Activated CD8-positive, alpha-beta T cell treated with anti-CD3 and anti-CD28 coated beads, Interleukin-2, amount 10 ng/mL, durations not matched to agents 7 days and 5 days (primary cell): ENCODE measurements at regions not wholly inside any gene's neighbourhood (a gene's known extent, or its start where the extent isn't known, plus 50 kb on each side); places are given as distances from the start of the nearest gene placed in this dataset.

Experiments
- ATAC-seq: fragments of 150-1000 bp; cut with Tn5 transposase; one replicate; pipeline ENCODE4 v1.10.0; 2021; ENCODE audit warnings: moderate library complexity
- CTCF ChIA-PET: fragments of 350-600 bp; sonication (Branson Sonifier 250); formaldehyde crosslinking; loops from one replicate; lab custom pipeline; 2021; ENCODE audit warnings: antibody characterized with exemption; lab: Charles Lee
- POLR2A ChIA-PET: fragments of 350-600 bp; sonication (Branson Sonifier 250); formaldehyde crosslinking; loops from one replicate; lab custom pipeline; 2021; ENCODE audit warnings: antibody characterized with exemption; lab: Charles Lee
- DNase-seq: peaks from one replicate; pipeline ENCODE4 v3.0.0-alpha.2; 2020
- H3K27ac Mint-ChIP-seq: one replicate; pipeline ENCODE4 v1.8.0; 2021; ENCODE audit warnings: mild to moderate bottlenecking, mixed read lengths
- H3K27me3 Mint-ChIP-seq: one replicate; pipeline ENCODE4 v1.8.0; 2021; ENCODE audit warnings: low read depth, mixed read lengths
- H3K36me3 Mint-ChIP-seq: one replicate; pipeline ENCODE4 v1.8.0; 2021; ENCODE audit warnings: low read depth, mixed read lengths
- H3K4me1 Mint-ChIP-seq: one replicate; pipeline ENCODE4 v1.8.0; 2021; ENCODE audit warnings: low read depth, mixed read lengths
- H3K4me3 Mint-ChIP-seq: one replicate; pipeline ENCODE4 v1.8.0; 2021; ENCODE audit warnings: mild to moderate bottlenecking, mixed read lengths
- H3K9me3 Mint-ChIP-seq: one replicate; pipeline ENCODE4 v1.8.0; 2022; ENCODE audit warnings: mixed read lengths; ENCODE audit not compliant: insufficient read depth

DNA sequence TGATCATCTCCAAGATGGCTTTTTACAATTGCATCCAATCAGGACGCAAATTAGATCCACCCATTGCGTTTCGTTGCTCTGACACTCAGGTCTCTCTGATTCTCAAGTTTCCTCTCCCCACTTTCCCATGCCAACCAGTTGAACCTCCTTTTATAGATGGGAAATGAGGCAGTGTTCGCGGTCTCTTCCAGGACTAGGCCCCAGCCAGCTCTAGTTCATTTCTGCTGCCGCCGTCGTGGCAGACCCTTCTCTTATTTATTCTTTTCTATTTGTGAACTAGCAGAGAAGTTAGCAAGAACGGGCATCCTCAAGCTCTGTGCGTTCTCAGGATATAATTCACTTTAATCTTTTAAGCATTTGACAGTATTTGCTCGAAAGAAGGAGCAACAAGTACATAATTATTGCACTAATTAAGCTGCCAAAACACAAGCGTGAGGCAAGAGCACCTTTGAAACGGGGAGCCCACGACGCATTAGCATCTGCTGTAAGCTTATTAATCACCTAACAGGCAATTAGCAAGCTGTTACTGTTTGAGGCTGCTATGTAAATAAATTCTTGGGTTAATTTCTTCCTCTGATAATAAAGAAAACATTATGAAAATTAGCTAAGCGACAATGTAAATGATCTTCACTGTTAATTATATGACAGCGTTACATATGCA is 246.4 kb upstream of the TLE3 start:
- ChIA-PET CTCF (no interaction called here), POLR2A (no interaction called here)
- ATAC-seq: no peak
- no peak for DNase-seq
- H3K9me3 Mint-ChIP-seq: no peaks in the 10 kb centered on the region
- H3K4me1 Mint-ChIP-seq: peaks cover 5% of the 10 kb centered on the region
- no peaks in the 10 kb centered on the region for H3K36me3 Mint-ChIP-seq
- H3K27me3 Mint-ChIP-seq: peaks cover 17% of the 10 kb centered on the region
- no peak overlapping the region for H3K27ac Mint-ChIP-seq
- no peak overlapping the region for H3K4me3 Mint-ChIP-seq

DNA sequence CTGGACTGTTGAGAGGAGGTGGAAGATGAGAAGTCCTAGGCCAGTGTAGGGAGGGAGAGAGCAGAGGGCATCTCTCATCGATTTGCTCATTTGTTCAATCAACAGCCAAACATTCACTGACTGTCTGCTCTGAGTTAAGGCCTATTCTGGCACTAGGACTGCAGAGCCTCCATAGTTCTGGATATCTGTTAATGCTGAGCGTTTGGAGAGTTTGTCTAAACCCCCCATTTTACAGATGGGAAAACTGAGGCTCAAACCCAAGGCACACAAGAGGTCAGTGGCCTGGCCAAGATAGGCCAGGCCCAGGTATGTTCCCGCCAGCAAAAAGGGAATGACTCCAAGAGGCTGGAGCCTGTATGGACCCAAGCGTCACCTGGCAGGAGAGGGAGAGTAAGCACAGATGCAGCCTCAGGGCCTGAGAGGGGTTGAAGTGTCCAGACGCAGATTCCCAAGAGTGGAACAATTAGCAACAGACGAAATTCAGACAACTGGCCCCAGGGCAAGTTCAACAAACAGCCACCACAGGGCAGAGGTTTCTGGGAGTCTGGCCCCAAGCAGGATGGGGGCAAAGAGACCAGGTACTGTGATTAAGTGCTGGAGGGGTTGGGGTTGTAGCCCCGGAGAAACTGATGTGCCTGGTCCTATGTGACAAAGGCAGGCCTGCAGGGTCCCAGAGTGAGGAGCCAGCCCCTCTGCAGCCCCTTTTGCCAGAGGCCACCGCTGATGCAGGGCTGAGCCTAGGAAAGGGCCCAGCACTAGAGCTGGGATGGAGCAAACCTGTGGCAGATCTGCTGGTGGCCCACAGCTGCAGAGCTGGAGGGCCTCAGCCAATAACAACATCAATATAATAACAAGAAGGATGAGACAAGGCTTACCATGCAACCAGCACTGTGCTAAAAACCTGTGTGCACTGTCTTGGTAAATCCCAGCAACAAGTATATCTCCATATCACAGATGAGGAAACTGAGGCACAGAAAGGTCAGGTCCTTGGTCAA is 245.1 kb upstream of the TLE3 start:
- ATAC-seq: no peak
- H3K36me3 Mint-ChIP-seq: no peaks in the 10 kb centered on the region
- H3K4me1 Mint-ChIP-seq: no peaks in the 10 kb centered on the region
- H3K27me3 Mint-ChIP-seq: peaks cover 8% of the 10 kb centered on the region
- CTCF ChIA-PET: no interaction called here
- H3K4me3 Mint-ChIP-seq: no peak overlapping the region
- POLR2A ChIA-PET: no interaction called here
- no peak overlapping the region for H3K27ac Mint-ChIP-seq
- H3K9me3 Mint-ChIP-seq: no peaks in the 10 kb centered on the region
- no peak for DNase-seq

DNA sequence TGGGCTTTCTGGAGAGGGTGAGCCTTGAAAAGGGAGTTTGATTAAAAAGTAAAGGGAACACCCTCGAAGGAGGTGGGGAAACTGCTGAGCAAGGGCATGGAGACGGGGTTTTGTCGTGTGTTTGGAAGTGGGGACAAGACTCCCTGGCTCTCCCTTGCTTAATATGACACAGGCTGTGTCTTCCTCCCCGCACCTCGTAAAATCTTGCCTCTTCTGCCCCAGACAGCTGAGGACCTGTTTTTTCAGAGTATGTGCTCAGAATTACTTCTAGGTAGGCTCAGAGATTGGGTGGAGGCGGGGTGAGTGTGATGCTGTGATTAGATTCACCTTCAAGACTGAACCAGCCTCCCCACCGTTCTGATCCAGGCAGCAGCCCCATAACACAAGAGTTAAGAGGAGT is 244.4 kb upstream of the TLE3 start:
- Mint-ChIP-seq H3K36me3 (no peaks in the 10 kb centered on the region), H3K4me1 (no peaks in the 10 kb centered on the region), H3K4me3 (no peak overlapping the region), H3K27me3 (peaks cover 2% of the 10 kb centered on the region), H3K27ac (no peak overlapping the region), H3K9me3 (no peaks in the 10 kb centered on the region)
- ChIA-PET POLR2A (no interaction called here), CTCF (no interaction called here)
- DNase-seq: no peak
- ATAC-seq: no peak

DNA sequence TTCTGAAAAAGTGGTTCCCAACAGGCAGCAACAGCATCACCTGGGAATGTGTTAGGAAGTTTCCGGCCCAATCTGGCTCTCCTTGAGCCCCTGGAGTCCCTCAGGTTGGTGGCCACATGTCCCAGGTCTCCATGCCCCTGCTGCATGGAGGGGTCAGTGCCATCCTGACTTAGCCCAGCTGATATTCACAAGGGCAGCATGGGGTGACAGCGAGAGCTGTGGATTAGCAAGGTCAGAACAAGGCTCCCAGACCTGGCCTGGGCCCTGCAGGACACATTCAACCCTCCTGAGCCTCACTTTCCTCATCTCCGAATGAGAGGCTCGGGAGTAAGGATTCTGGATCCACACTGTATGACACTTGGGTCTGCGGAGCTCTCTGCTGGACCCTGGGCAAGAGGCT is 243.8 kb upstream of the TLE3 start:
- no peaks in the 10 kb centered on the region for H3K36me3 Mint-ChIP-seq
- DNase-seq (no peak), ATAC-seq (no peak)
- CTCF ChIA-PET: no interaction called here
- H3K27ac Mint-ChIP-seq: no peak overlapping the region
- H3K4me3 Mint-ChIP-seq: no peak overlapping the region
- POLR2A ChIA-PET: no interaction called here
- H3K4me1 Mint-ChIP-seq: no peaks in the 10 kb centered on the region
- H3K27me3 Mint-ChIP-seq: peaks cover 5% of the 10 kb centered on the region
- no peaks in the 10 kb centered on the region for H3K9me3 Mint-ChIP-seq

DNA sequence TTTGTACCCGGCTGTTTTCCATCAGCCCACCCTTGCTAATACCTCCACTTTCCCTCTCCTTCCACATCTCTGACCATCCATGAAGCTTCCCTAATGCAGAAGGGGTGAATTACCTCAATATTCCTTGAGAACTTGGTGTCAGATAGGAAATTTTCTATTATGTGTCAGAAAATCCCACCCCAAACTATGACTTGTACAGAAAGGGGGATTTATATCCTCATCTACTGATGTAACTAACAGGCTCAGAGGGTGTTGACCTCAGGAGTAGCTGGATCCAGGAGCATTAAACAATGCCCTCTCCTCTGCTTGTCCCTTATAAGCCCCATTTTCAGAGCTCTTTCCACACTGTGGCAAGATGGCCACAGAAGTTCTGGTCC is 242.8 kb upstream of the TLE3 start:
- Mint-ChIP-seq H3K9me3 (no peaks in the 10 kb centered on the region), H3K4me1 (no peaks in the 10 kb centered on the region), H3K27me3 (peaks cover 7% of the 10 kb centered on the region), H3K36me3 (no peaks in the 10 kb centered on the region), H3K4me3 (no peak overlapping the region), H3K27ac (no peak overlapping the region)
- DNase-seq (no peak), ATAC-seq (no peak)
- ChIA-PET POLR2A (no interaction called here), CTCF (no interaction called here)

DNA sequence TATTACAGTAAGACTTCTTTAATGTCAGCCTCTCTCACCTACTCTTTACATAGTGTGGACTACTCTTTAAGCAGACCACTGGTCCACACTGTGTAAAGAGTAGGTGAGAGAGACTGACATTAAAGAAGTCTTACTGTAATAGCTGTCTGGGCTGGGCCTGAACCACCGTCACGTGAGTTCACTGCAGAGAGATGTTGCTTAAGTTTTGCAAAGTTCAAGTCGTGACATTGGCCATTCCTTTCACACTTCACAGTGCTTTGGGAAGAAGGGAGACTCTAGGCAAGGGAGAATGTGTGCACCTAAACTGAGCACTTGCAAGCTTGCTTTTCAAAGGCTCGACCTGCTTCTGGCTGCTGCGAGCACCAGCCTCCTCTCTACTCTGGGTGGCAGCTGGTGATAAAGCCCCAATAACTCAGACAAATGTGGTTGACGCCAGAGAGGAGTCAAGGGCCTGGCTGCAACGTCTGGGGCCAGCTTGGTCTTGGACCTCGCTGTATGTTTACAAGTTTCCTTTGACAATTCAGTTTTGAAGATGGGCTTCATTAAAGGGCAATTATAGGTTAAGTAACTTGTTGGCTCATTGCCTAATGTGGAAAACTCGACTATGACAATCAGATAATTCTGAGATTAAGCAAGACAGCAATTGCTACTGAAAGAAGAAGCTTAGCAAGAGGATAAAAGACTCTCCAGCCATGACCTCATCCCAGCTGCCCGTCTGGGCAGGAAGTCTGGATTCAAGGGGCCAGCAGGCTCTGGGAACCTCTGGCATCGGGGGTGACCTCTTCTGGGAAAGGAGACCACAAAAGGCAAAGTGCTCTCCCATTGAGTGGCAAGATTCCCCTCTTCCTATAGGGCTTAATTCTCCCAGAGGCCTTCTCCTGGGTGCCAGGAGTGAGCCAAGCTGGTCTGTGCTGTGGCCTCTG is 242.1 kb upstream of the TLE3 start:
- H3K4me3 Mint-ChIP-seq: no peak overlapping the region
- H3K4me1 Mint-ChIP-seq: no peaks in the 10 kb centered on the region
- H3K9me3 Mint-ChIP-seq: no peaks in the 10 kb centered on the region
- POLR2A ChIA-PET: no interaction called here
- no peak for ATAC-seq
- peaks cover 7% of the 10 kb centered on the region for H3K27me3 Mint-ChIP-seq
- H3K36me3 Mint-ChIP-seq: no peaks in the 10 kb centered on the region
- H3K27ac Mint-ChIP-seq: no peak overlapping the region
- CTCF ChIA-PET: no interaction called here
- DNase-seq: no peak

GRCh38 chr15:70337277-70338186 is 239.8 kb upstream of the TLE3 start:
- Mint-ChIP-seq H3K36me3 (peaks cover 3% of the 10 kb centered on the region), H3K9me3 (peaks cover 11% of the 10 kb centered on the region), H3K4me3 (no peak overlapping the region), H3K4me1 (no peaks in the 10 kb centered on the region), H3K27me3 (peaks cover 16% of the 10 kb centered on the region), H3K27ac (no peak overlapping the region)
- ChIA-PET CTCF (no interaction called here), POLR2A (no interaction called here)
- ATAC-seq (no peak), DNase-seq (no peak)

- H3K4me1 Mint-ChIP-seq: no peaks in the 10 kb centered on the region
- no peak overlapping the region for H3K4me3 Mint-ChIP-seq
- DNase-seq: no peak
- ATAC-seq: no peak
- ChIA-PET CTCF (no interaction called here), POLR2A (no interaction called here)
- H3K9me3 Mint-ChIP-seq: peaks cover 11% of the 10 kb centered on the region
- H3K36me3 Mint-ChIP-seq: peaks cover 3% of the 10 kb centered on the region
- H3K27me3 Mint-ChIP-seq: peaks cover 19% of the 10 kb centered on the region
- H3K27ac Mint-ChIP-seq: no peak overlapping the region
Measured at GRCh38 chr15:70336425-70337009, 238.8 kb upstream of the TLE3 start.

- CTCF ChIA-PET: no interaction called here
- H3K4me1 Mint-ChIP-seq: no peaks in the 10 kb centered on the region
Measured at GRCh38 chr15:70334286-70334685, 236.6 kb upstream of the TLE3 start.

GRCh38 chr15:70329179-70329578 is 231.5 kb upstream of the TLE3 start:
- H3K27ac Mint-ChIP-seq: no peak overlapping the region
- no peak overlapping the region for H3K4me3 Mint-ChIP-seq
- H3K36me3 Mint-ChIP-seq: no peaks in the 10 kb centered on the region
- DNase-seq (no peak), ATAC-seq (no peak)
- ChIA-PET POLR2A (no interaction called here), CTCF (no interaction called here)
- peaks cover 7% of the 10 kb centered on the region for H3K9me3 Mint-ChIP-seq
- peaks cover 41% of the 10 kb centered on the region for H3K27me3 Mint-ChIP-seq
- peaks cover 13% of the 10 kb centered on the region for H3K4me1 Mint-ChIP-seq

More at GRCh38 chr15:70334286-70334685, 236.6 kb upstream of the TLE3 start:
- no peak for ATAC-seq
- no peak for DNase-seq
- POLR2A ChIA-PET: no interaction called here
- Mint-ChIP-seq H3K27ac (no peak overlapping the region), H3K36me3 (peaks cover 3% of the 10 kb centered on the region), H3K4me3 (no peak overlapping the region), H3K9me3 (peaks cover 11% of the 10 kb centered on the region), H3K27me3 (peaks cover 30% of the 10 kb centered on the region)

- ChIA-PET POLR2A (no interaction called here), CTCF (no interaction called here)
- DNase-seq: no peak
- peaks cover 2% of the 10 kb centered on the region for H3K9me3 Mint-ChIP-seq
- no peaks in the 10 kb centered on the region for H3K36me3 Mint-ChIP-seq
- no peak overlapping the region for H3K4me3 Mint-ChIP-seq
- peaks cover 38% of the 10 kb centered on the region for H3K27me3 Mint-ChIP-seq
- peaks cover 13% of the 10 kb centered on the region for H3K4me1 Mint-ChIP-seq
- ATAC-seq: no peak
- no peak overlapping the region for H3K27ac Mint-ChIP-seq
Measured at GRCh38 chr15:70328679-70329115, 231.0 kb upstream of the TLE3 start.
